Liver (tissue), 8 donors: ENCODE measurements at regions not wholly inside any gene's neighbourhood (a gene's known extent, or its start where the extent isn't known, plus 50 kb on each side); places are given as distances from the start of the nearest gene placed in this dataset.

ENCODE experiments used
- DNase-seq: peaks from one replicate; pipeline ENCODE4 v3.0.0-alpha.2; 2017; ENCODE audit warnings: low spot score
- H3K27ac ChIP-seq, 2 donors: one replicate each; pipeline ENCODE4 v1.7.0; 2013; ENCODE audit warnings: inconsistent platforms in 2 of 2, low read length in 2 of 2, control low read depth in 1 of 2, low read depth in 1 of 2, mild to moderate bottlenecking in 1 of 2
- H3K27me3 ChIP-seq, 4 donors: one replicate each; pipeline versions ENCODE4 v1.6.1 to v1.7.0; 2013; ENCODE audit warnings: low read length in 3 of 4, inconsistent platforms in 1 of 4, mild to moderate bottlenecking in 1 of 4, moderate library complexity in 1 of 4; ENCODE audit not compliant: control insufficient read depth in 4 of 4, insufficient read depth in 4 of 4
- H3K36me3 ChIP-seq, 4 donors: one replicate each; pipeline versions ENCODE4 v1.6.1 to v1.7.0; 2013; ENCODE audit warnings: low read length in 3 of 4, mild to moderate bottlenecking in 3 of 4, low read depth in 1 of 4, moderate library complexity in 1 of 4; ENCODE audit not compliant: control insufficient read depth in 4 of 4, insufficient read depth in 3 of 4
- H3K4me1 ChIP-seq, 4 donors: one replicate each; pipeline versions ENCODE4 v1.6.1 to v1.7.0; 2013; ENCODE audit warnings: low read length in 3 of 4, mild to moderate bottlenecking in 3 of 4, moderate library complexity in 1 of 4; ENCODE audit not compliant: control insufficient read depth in 4 of 4, insufficient read depth in 4 of 4
- H3K4me3 ChIP-seq, 3 donors: one replicate each; pipeline versions ENCODE4 v1.6.1 to v1.7.0; 2013; ENCODE audit warnings: low read length in 3 of 3, control low read depth in 1 of 3, low read depth in 1 of 3, mild to moderate bottlenecking in 1 of 3
- H3K9ac ChIP-seq, 2 donors: one replicate each; pipeline ENCODE4 v1.7.0; 2013; ENCODE audit warnings: low read length in 2 of 2, mild to moderate bottlenecking in 2 of 2, moderate library complexity in 2 of 2, control low read depth in 1 of 2, low read depth in 1 of 2
- H3K9me3 ChIP-seq, 4 donors: one replicate each; pipeline versions ENCODE4 v1.6.1 to v1.7.0; 2013; ENCODE audit warnings: low read length in 3 of 4; ENCODE audit not compliant: control insufficient read depth in 4 of 4
- EGR1 ChIP-seq, 2 donors: IDR thresholded peaks; 2 replicates each; pipeline ENCODE4 v1.6.1; 2016 to 2018; ENCODE audit warnings: antibody characterized with exemption in 2 of 2, low read depth in 2 of 2
- FOXA1 ChIP-seq: IDR thresholded peaks from 2 replicates; pipeline ENCODE4 v1.6.1; 2016; ENCODE audit warnings: antibody characterized with exemption
- FOXA2 ChIP-seq: IDR thresholded peaks from 2 replicates; pipeline ENCODE4 v1.6.1; 2016; ENCODE audit warnings: antibody characterized with exemption
- GABPA ChIP-seq, 2 donors: IDR thresholded peaks in 1 of 2; conservative IDR thresholded peaks in 1 of 2; 2 replicates each; pipeline ENCODE4 v1.6.1; 2016; ENCODE audit warnings: antibody characterized with exemption in 2 of 2, mild to moderate bottlenecking in 1 of 2, moderate library complexity in 1 of 2
- HNF4A ChIP-seq, 2 donors: conservative IDR thresholded peaks; 2 replicates each; pipeline ENCODE4 v1.6.1; 2016; ENCODE audit warnings: antibody characterized with exemption in 2 of 2, mild to moderate bottlenecking in 2 of 2
- HNF4G ChIP-seq: IDR thresholded peaks from 2 replicates; pipeline ENCODE4 v1.6.1; 2016; ENCODE audit warnings: antibody characterized with exemption
- JUND ChIP-seq, 2 donors: IDR thresholded peaks; 2 replicates each; pipeline ENCODE4 v1.6.1; 2016; ENCODE audit warnings: antibody characterized with exemption in 2 of 2
- NR2F2 ChIP-seq: IDR thresholded peaks from 2 replicates; pipeline ENCODE4 v1.6.1; 2016; ENCODE audit warnings: antibody characterized with exemption
- RAD21 ChIP-seq, 2 donors: IDR thresholded peaks; 2 replicates each; pipeline ENCODE4 v1.6.1; 2016; ENCODE audit warnings: antibody characterized with exemption in 2 of 2, mild to moderate bottlenecking in 2 of 2
- RXRA ChIP-seq, 2 donors: IDR thresholded peaks; 2 replicates each; pipeline ENCODE4 v1.6.1; 2017 to 2018; ENCODE audit warnings: antibody characterized with exemption in 2 of 2, mild to moderate bottlenecking in 1 of 2
- SP1 ChIP-seq: IDR thresholded peaks from 2 replicates; pipeline ENCODE4 v1.6.1; 2018; ENCODE audit warnings: antibody characterized with exemption, mild to moderate bottlenecking
- TAF1 ChIP-seq: conservative IDR thresholded peaks from 2 replicates; pipeline ENCODE4 v1.6.1; 2016; ENCODE audit warnings: antibody characterized with exemption, mild to moderate bottlenecking
- WGBS: extraction: QIAGEN DNeasy Blood & Tissue Kit; methylation state at CpG from one replicate; pipeline ENCODE4 v1.1.7; 2013; 5-methylcytosine and 5-hydroxymethylcytosine counted together
- TF ChIP-seq, protein P1 (sequence below): IDR thresholded peaks from 2 replicates; pipeline ENCODE4 v1.6.1; 2016; ENCODE audit warnings: antibody characterized with exemption
- TF ChIP-seq, protein P2 (sequence below): fragments of 150-350 bp; IDR thresholded peaks from 2 replicates; pipeline ENCODE4 v1.5.1; 2017; ENCODE audit warnings: improper control_type of control experiment, low read depth, low read length; ENCODE audit not compliant: missing input control
- TF ChIP-seq, protein P3 (sequence below): IDR thresholded peaks from 2 replicates; pipeline ENCODE4 v1.6.1; 2016; ENCODE audit warnings: antibody characterized with exemption
- TF ChIP-seq, protein P4 (sequence below): IDR thresholded peaks from 2 replicates; pipeline ENCODE4 v1.6.1; 2016; ENCODE audit warnings: antibody characterized with exemption
- TF ChIP-seq, protein P5 (sequence below): IDR thresholded peaks from 2 replicates; pipeline ENCODE4 v1.6.1; 2016; ENCODE audit warnings: antibody characterized with exemption, mild to moderate bottlenecking
- donor health status: healthy.
- donor health status: healthy.
- donor health status: healthy.
- donor health status: healthy.
- donor health status: healthy.

DNA sequence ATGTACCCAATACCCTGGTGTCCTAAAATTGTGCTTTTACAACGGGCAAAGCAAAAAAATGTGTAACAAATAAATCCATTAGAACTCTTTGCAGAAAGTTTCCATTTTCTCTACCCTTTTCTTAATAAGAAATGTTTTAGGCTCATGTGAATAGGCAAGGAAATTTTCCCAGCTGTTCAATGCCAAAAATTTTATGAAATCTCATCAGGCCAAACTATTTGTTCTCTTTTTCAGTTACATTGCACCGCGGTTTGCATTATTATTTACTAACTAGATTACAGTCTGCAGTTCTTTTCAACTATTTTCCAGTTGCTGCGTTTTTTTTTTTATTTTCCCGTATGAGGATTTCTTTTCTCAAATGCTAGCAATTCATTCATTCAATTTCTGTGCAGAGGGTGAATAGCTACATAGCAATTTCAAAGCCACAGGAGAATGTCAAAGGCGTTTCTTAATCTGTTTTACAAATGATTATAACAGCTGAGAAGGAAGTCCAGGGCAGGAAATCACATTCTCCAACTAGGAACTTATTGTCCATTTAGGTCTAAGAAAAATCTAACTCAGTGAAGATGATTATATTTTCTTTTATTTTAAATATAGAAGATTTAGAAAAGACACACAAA is 367.5 kb upstream of the MMADHC start:
- Histone ChIP-seq H3K4me3 (no peak overlapping the region), H3K27ac (no peak overlapping the region), H3K36me3 (no peaks in the 10 kb centered on the region), H3K9ac (no peak overlapping the region), H3K27me3 (no peaks in the 10 kb centered on the region), H3K4me1 (peaks cover 0 to 8% (median 4%) of the 10 kb centered on the region in 4 donors), H3K9me3 (no peaks in the 10 kb centered on the region)
- no peak for TF ChIP-seq RAD21 (IDR thresholded peaks at IDR 0.05)
- TF ChIP-seq, protein P1, sequence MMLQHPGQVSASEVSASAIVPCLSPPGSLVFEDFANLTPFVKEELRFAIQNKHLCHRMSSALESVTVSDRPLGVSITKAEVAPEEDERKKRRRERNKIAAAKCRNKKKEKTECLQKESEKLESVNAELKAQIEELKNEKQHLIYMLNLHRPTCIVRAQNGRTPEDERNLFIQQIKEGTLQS, result no peak
- TF ChIP-seq, protein P2, sequence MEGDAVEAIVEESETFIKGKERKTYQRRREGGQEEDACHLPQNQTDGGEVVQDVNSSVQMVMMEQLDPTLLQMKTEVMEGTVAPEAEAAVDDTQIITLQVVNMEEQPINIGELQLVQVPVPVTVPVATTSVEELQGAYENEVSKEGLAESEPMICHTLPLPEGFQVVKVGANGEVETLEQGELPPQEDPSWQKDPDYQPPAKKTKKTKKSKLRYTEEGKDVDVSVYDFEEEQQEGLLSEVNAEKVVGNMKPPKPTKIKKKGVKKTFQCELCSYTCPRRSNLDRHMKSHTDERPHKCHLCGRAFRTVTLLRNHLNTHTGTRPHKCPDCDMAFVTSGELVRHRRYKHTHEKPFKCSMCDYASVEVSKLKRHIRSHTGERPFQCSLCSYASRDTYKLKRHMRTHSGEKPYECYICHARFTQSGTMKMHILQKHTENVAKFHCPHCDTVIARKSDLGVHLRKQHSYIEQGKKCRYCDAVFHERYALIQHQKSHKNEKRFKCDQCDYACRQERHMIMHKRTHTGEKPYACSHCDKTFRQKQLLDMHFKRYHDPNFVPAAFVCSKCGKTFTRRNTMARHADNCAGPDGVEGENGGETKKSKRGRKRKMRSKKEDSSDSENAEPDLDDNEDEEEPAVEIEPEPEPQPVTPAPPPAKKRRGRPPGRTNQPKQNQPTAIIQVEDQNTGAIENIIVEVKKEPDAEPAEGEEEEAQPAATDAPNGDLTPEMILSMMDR, result no peak
- no peak for TF ChIP-seq FOXA2
- no peak for TF ChIP-seq HNF4G
- no peak for TF ChIP-seq HNF4A (conservative IDR thresholded peaks at IDR 0.05)
- no peak for TF ChIP-seq RXRA (IDR thresholded peaks at IDR 0.05)
- TF ChIP-seq, protein P3, sequence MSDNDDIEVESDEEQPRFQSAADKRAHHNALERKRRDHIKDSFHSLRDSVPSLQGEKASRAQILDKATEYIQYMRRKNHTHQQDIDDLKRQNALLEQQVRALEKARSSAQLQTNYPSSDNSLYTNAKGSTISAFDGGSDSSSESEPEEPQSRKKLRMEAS, result no peak
- TF ChIP-seq GABPA (IDR thresholded peaks at IDR 0.05 in 1 of 2, conservative IDR thresholded peaks at IDR 0.05 in 1 of 2), result no peak
- no peak for TF ChIP-seq SP1
- TF ChIP-seq, protein P4, sequence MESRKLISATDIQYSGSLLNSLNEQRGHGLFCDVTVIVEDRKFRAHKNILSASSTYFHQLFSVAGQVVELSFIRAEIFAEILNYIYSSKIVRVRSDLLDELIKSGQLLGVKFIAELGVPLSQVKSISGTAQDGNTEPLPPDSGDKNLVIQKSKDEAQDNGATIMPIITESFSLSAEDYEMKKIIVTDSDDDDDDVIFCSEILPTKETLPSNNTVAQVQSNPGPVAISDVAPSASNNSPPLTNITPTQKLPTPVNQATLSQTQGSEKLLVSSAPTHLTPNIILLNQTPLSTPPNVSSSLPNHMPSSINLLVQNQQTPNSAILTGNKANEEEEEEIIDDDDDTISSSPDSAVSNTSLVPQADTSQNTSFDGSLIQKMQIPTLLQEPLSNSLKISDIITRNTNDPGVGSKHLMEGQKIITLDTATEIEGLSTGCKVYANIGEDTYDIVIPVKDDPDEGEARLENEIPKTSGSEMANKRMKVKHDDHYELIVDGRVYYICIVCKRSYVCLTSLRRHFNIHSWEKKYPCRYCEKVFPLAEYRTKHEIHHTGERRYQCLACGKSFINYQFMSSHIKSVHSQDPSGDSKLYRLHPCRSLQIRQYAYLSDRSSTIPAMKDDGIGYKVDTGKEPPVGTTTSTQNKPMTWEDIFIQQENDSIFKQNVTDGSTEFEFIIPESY, result no peak
- no peak for TF ChIP-seq JUND (IDR thresholded peaks at IDR 0.05)
- TF ChIP-seq FOXA1, result no peak
- no peak for TF ChIP-seq NR2F2
- TF ChIP-seq, protein P5, sequence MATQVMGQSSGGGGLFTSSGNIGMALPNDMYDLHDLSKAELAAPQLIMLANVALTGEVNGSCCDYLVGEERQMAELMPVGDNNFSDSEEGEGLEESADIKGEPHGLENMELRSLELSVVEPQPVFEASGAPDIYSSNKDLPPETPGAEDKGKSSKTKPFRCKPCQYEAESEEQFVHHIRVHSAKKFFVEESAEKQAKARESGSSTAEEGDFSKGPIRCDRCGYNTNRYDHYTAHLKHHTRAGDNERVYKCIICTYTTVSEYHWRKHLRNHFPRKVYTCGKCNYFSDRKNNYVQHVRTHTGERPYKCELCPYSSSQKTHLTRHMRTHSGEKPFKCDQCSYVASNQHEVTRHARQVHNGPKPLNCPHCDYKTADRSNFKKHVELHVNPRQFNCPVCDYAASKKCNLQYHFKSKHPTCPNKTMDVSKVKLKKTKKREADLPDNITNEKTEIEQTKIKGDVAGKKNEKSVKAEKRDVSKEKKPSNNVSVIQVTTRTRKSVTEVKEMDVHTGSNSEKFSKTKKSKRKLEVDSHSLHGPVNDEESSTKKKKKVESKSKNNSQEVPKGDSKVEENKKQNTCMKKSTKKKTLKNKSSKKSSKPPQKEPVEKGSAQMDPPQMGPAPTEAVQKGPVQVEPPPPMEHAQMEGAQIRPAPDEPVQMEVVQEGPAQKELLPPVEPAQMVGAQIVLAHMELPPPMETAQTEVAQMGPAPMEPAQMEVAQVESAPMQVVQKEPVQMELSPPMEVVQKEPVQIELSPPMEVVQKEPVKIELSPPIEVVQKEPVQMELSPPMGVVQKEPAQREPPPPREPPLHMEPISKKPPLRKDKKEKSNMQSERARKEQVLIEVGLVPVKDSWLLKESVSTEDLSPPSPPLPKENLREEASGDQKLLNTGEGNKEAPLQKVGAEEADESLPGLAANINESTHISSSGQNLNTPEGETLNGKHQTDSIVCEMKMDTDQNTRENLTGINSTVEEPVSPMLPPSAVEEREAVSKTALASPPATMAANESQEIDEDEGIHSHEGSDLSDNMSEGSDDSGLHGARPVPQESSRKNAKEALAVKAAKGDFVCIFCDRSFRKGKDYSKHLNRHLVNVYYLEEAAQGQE, result no peak
- no peak for TF ChIP-seq EGR1 (IDR thresholded peaks at IDR 0.05; ENCODE audit: low read depth in 2 of 2)
- no peak for TF ChIP-seq TAF1
- no peak for DNase-seq
- WGBS, result 84% methylated on average over 6 of the region's 6 CpGs
